H9 (cell line): ENCODE measurements at regions not wholly inside any gene's neighbourhood (a gene's known extent, or its start where the extent isn't known, plus 50 kb on each side); places are given as distances from the start of the nearest gene placed in this dataset.

ENCODE experiments used
- DNase-seq: peaks from one replicate; pipeline ENCODE4 v3.0.0-alpha.2; 2017
- H2AFZ ChIP-seq: one replicate; pipeline ENCODE4 v1.6.1; 2013; ENCODE audit warnings: mild to moderate bottlenecking, low read length, control low read depth, moderate library complexity
- H2AK5ac ChIP-seq: 2 replicates; pipeline ENCODE4 v1.6.1; 2013; ENCODE audit warnings: low read length, control low read depth, mixed read lengths; ENCODE audit not compliant: insufficient read length
- H2BK120ac ChIP-seq: one replicate; pipeline ENCODE4 v1.6.1; 2013; ENCODE audit warnings: low read depth, mild to moderate bottlenecking, low read length, control low read depth, inconsistent platforms; ENCODE audit not compliant: poor library complexity, severe bottlenecking
- H2BK12ac ChIP-seq: 2 replicates; pipeline ENCODE4 v1.6.1; 2013; ENCODE audit warnings: low read length, control low read depth, mixed read lengths, low read depth; ENCODE audit not compliant: insufficient read length
- H2BK15ac ChIP-seq: 2 replicates; pipeline ENCODE4 v1.6.1; 2013; ENCODE audit warnings: low read depth, low read length, control low read depth
- H2BK20ac ChIP-seq: one replicate; pipeline ENCODE4 v1.6.1; 2013; ENCODE audit warnings: low read depth, mild to moderate bottlenecking, low read length, control low read depth, inconsistent platforms; ENCODE audit not compliant: poor library complexity, severe bottlenecking
- H2BK5ac ChIP-seq: 2 replicates; pipeline ENCODE4 v1.6.1; 2013; ENCODE audit warnings: low read length, control low read depth, mixed read lengths; ENCODE audit not compliant: insufficient read length
- H3K14ac ChIP-seq: 2 replicates; pipeline ENCODE4 v1.6.1; 2013; ENCODE audit warnings: low read length, control low read depth; ENCODE audit not compliant: insufficient read depth
- H3K18ac ChIP-seq: 2 replicates; pipeline ENCODE4 v1.6.1; 2013; ENCODE audit warnings: low read depth, mild to moderate bottlenecking, mixed read lengths, low read length, control low read depth; ENCODE audit not compliant: insufficient read length
- H3K23ac ChIP-seq: 2 replicates; pipeline ENCODE4 v1.6.1; 2013; ENCODE audit warnings: low read length, control low read depth, mixed read lengths, low read depth; ENCODE audit not compliant: insufficient read length
- H3K23me2 ChIP-seq: 2 replicates; pipeline ENCODE4 v1.6.1; 2013; ENCODE audit warnings: low read depth, mild to moderate bottlenecking, mixed read lengths, low read length, control low read depth; ENCODE audit not compliant: insufficient read length, poor library complexity, severe bottlenecking
- H3K27ac ChIP-seq: 2 replicates; pipeline ENCODE4 v1.5.1; 2013; ENCODE audit warnings: low read length, control low read depth, mixed read lengths, low read depth; ENCODE audit not compliant: insufficient read length
- H3K27me3 ChIP-seq: 2 replicates; pipeline ENCODE4 v1.6.1; 2013; ENCODE audit warnings: low read length, control low read depth, inconsistent platforms; ENCODE audit not compliant: insufficient read depth
- H3K4ac ChIP-seq: 2 replicates; pipeline ENCODE4 v1.6.1; 2013; ENCODE audit warnings: low read depth, mild to moderate bottlenecking, control low read depth, inconsistent platforms, low read length, moderate library complexity
- H3K4me1 ChIP-seq: 2 replicates; pipeline ENCODE4 v1.6.1; 2013; ENCODE audit warnings: low read length, control low read depth, inconsistent platforms; ENCODE audit not compliant: insufficient read depth
- H3K4me2 ChIP-seq: 2 replicates; pipeline ENCODE4 v1.6.1; 2013; ENCODE audit warnings: low read length, control low read depth, mixed read lengths; ENCODE audit not compliant: insufficient read length, insufficient read depth
- H3K56ac ChIP-seq: 2 replicates; pipeline ENCODE4 v1.6.1; 2013; ENCODE audit warnings: low read depth, mild to moderate bottlenecking, mixed read lengths, low read length, control low read depth; ENCODE audit not compliant: insufficient read length
- H3K79me1 ChIP-seq: 2 replicates; pipeline ENCODE4 v1.6.1; 2013; ENCODE audit warnings: low read depth, mild to moderate bottlenecking, moderate library complexity, low read length, control low read depth, inconsistent platforms; ENCODE audit not compliant: insufficient read depth, poor library complexity, severe bottlenecking
- H3K79me2 ChIP-seq: 2 replicates; pipeline ENCODE4 v1.6.1; 2013; ENCODE audit warnings: low read length, control low read depth, inconsistent platforms; ENCODE audit not compliant: insufficient read depth
- H3K9ac ChIP-seq: 2 replicates; pipeline ENCODE4 v1.6.1; 2013; ENCODE audit warnings: low read length, control low read depth, mixed read lengths; ENCODE audit not compliant: insufficient read length; ENCODE audit errors: extremely low read depth
- H3K9me3 ChIP-seq: one replicate; pipeline ENCODE4 v1.6.1; 2013; ENCODE audit warnings: low read depth, low read length, inconsistent platforms; ENCODE audit not compliant: control insufficient read depth
- H3T11ph ChIP-seq: one replicate; pipeline ENCODE4 v1.6.1; 2013; ENCODE audit warnings: mild to moderate bottlenecking, low read length, control low read depth, inconsistent platforms
- H4K20me1 ChIP-seq: one replicate; pipeline ENCODE4 v1.6.1; 2013; ENCODE audit not compliant: control insufficient read depth, insufficient read length, insufficient read depth
- H4K5ac ChIP-seq: 2 replicates; pipeline ENCODE4 v1.6.1; 2013; ENCODE audit warnings: low read depth, mild to moderate bottlenecking, mixed read lengths, low read length, control low read depth; ENCODE audit not compliant: insufficient read length
- H4K8ac ChIP-seq: replicated peaks from 2 replicates; pipeline ENCODE4 v1.6.1; 2013; ENCODE audit warnings: low read length, control low read depth, mixed read lengths, low read depth; ENCODE audit not compliant: insufficient read length
- H4K91ac ChIP-seq: 2 replicates; pipeline ENCODE4 v1.6.1; 2013; ENCODE audit warnings: low read depth, mild to moderate bottlenecking, moderate library complexity, mixed read lengths, low read length, control low read depth; ENCODE audit not compliant: insufficient read length
- H3K27ac Mint-ChIP-seq, 3 experiments: 2 replicates in 2 of 3; 3 replicates in 1 of 3; pipeline ENCODE4 v1.8.0; 2020 to 2021; ENCODE audit warnings: mixed read lengths in 3 of 3, mild to moderate bottlenecking in 1 of 3, moderate library complexity in 1 of 3
- H3K27me3 Mint-ChIP-seq: 2 replicates; pipeline ENCODE4 v1.8.0; 2021; ENCODE audit warnings: low read depth, mild to moderate bottlenecking, moderate library complexity, mixed read lengths
- H3K36me3 Mint-ChIP-seq, 3 experiments: 2 replicates in 2 of 3; 3 replicates in 1 of 3; pipeline ENCODE4 v1.8.0; 2020 to 2021; ENCODE audit warnings: low read depth in 3 of 3, mixed read lengths in 3 of 3; ENCODE audit not compliant: insufficient read depth in 1 of 3
- H3K4me1 Mint-ChIP-seq, 2 experiments: 2 replicates each; pipeline ENCODE4 v1.8.0; 2020; ENCODE audit warnings: mixed read lengths in 2 of 2
- H3K4me3 Mint-ChIP-seq, 2 experiments: 2 replicates in 1 of 2; 3 replicates in 1 of 2; pipeline ENCODE4 v1.8.0; 2020 to 2021; ENCODE audit warnings: mild to moderate bottlenecking in 2 of 2, mixed read lengths in 2 of 2, moderate library complexity in 1 of 2
- H3K9me3 Mint-ChIP-seq, 2 experiments: 2 replicates in 1 of 2; 3 replicates in 1 of 2; pipeline ENCODE4 v1.8.0; 2020; ENCODE audit warnings: mild to moderate bottlenecking in 2 of 2, mixed read lengths in 2 of 2, moderate library complexity in 1 of 2
- CTCF ChIP-seq: fragments of 200-600 bp; sonication (generic); conservative IDR thresholded peaks from 3 replicates; pipeline ENCODE4 v1.8.0; 2021; ENCODE audit warnings: antibody characterized with exemption, mild to moderate bottlenecking
- WGBS: extraction: QIAGEN DNeasy Blood & Tissue Kit; methylation state at CpG from one replicate; pipeline ENCODE4 v1.1.7; 2013; ENCODE audit warnings: missing lambda C conversion rate, low lambda C conversion rate, mixed read lengths; ENCODE audit not compliant: insufficient read length; ENCODE audit errors: extremely low coverage; 5-methylcytosine and 5-hydroxymethylcytosine counted together

GRCh38 chr2:160700021-160700814, 206.6 kb upstream of the RBMS1 start:
- Mint-ChIP-seq H3K4me1 (peaks cover 11 to 13% of the 10 kb centered on the region in 2 experiments), H3K4me3 (no peak overlapping the region), H3K9me3 (no peaks in the 10 kb centered on the region), H3K36me3 (no peaks in the 10 kb centered on the region), H3K27ac (no peak overlapping the region), H3K27me3 (no peaks in the 10 kb centered on the region)
- H3T11ph ChIP-seq: no peak overlapping the region
- no peaks in the 10 kb centered on the region for H3K79me1 ChIP-seq
- no peak overlapping the region for H2AK5ac ChIP-seq
- H3K27me3 ChIP-seq: no peaks in the 10 kb centered on the region
- no peak overlapping the region for H3K23ac ChIP-seq
- H2BK5ac ChIP-seq: no peak overlapping the region
- no peak overlapping the region for H3K4ac ChIP-seq
- peaks cover 2% of the 10 kb centered on the region; the same call in 1 of the 2 replicates for H3K4me1 ChIP-seq
- no peak for TF ChIP-seq CTCF
- H4K20me1 ChIP-seq: no peaks in the 10 kb centered on the region
- H3K23me2 ChIP-seq: no peaks in the 10 kb centered on the region
- no peak overlapping the region for H4K91ac ChIP-seq
- WGBS: no CpG with 5 or more reads among the region's 1 CpG
- H2AFZ ChIP-seq: no peak overlapping the region
- H3K9me3 ChIP-seq: no peaks in the 10 kb centered on the region
- H2BK12ac ChIP-seq: no peak overlapping the region
- H3K79me2 ChIP-seq: no peaks in the 10 kb centered on the region
- no peak overlapping the region for H3K27ac ChIP-seq
- no peak overlapping the region for H3K4me2 ChIP-seq
- no peak overlapping the region for H2BK120ac ChIP-seq
- no peak overlapping the region for H2BK15ac ChIP-seq
- no peak overlapping the region for H3K18ac ChIP-seq
- H4K8ac ChIP-seq: no peak overlapping the region
- no peak overlapping the region for H2BK20ac ChIP-seq
- no peak overlapping the region for H3K56ac ChIP-seq
- H3K14ac ChIP-seq: no peak overlapping the region
- DNase-seq: no peak
- no peak overlapping the region for H4K5ac ChIP-seq
- no peak overlapping the region for H3K9ac ChIP-seq
